ENCODE measurements at regions not wholly inside any gene's neighbourhood (a gene's known extent, or its start where the extent isn't known, plus 50 kb on each side); places are given as distances from the start of the nearest gene placed in this dataset.

DNA sequence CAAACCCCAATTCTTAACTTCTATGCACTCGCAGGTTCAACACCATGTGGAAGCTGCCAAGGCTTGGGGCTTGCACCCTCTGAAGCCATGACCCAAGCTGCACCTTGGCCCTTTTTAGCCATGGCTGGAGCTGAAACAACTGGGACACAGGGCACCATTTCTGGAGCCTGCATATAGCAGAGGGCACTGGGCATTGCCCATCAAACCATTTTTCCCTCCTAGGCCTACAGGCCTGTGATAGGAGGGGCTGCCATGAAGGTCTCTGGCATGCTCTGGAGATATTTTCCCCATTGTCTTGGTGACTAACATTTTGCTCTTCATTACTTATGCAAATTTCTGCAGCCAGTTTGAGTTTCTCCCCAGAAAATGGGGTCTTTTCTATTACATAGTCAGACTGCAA is 484.7 kb downstream of the EPHA7 start:
- TF ChIP-seq POLR2AphosphoS5 (IDR thresholded peaks at IDR 0.05; ENCODE audit: low read depth) (no peak), SPI1 (IDR thresholded peaks at IDR 0.05; ENCODE audit: borderline replicate concordance, low read depth) (no peak), GABPA (IDR thresholded peaks at IDR 0.05; ENCODE audit: low read depth) (no peak)
- TF ChIP-seq, protein P1, sequence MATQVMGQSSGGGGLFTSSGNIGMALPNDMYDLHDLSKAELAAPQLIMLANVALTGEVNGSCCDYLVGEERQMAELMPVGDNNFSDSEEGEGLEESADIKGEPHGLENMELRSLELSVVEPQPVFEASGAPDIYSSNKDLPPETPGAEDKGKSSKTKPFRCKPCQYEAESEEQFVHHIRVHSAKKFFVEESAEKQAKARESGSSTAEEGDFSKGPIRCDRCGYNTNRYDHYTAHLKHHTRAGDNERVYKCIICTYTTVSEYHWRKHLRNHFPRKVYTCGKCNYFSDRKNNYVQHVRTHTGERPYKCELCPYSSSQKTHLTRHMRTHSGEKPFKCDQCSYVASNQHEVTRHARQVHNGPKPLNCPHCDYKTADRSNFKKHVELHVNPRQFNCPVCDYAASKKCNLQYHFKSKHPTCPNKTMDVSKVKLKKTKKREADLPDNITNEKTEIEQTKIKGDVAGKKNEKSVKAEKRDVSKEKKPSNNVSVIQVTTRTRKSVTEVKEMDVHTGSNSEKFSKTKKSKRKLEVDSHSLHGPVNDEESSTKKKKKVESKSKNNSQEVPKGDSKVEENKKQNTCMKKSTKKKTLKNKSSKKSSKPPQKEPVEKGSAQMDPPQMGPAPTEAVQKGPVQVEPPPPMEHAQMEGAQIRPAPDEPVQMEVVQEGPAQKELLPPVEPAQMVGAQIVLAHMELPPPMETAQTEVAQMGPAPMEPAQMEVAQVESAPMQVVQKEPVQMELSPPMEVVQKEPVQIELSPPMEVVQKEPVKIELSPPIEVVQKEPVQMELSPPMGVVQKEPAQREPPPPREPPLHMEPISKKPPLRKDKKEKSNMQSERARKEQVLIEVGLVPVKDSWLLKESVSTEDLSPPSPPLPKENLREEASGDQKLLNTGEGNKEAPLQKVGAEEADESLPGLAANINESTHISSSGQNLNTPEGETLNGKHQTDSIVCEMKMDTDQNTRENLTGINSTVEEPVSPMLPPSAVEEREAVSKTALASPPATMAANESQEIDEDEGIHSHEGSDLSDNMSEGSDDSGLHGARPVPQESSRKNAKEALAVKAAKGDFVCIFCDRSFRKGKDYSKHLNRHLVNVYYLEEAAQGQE (IDR thresholded peaks at IDR 0.05; ENCODE audit: insufficient replicate concordance, low read depth): no peak
- TF ChIP-seq, protein P2, sequence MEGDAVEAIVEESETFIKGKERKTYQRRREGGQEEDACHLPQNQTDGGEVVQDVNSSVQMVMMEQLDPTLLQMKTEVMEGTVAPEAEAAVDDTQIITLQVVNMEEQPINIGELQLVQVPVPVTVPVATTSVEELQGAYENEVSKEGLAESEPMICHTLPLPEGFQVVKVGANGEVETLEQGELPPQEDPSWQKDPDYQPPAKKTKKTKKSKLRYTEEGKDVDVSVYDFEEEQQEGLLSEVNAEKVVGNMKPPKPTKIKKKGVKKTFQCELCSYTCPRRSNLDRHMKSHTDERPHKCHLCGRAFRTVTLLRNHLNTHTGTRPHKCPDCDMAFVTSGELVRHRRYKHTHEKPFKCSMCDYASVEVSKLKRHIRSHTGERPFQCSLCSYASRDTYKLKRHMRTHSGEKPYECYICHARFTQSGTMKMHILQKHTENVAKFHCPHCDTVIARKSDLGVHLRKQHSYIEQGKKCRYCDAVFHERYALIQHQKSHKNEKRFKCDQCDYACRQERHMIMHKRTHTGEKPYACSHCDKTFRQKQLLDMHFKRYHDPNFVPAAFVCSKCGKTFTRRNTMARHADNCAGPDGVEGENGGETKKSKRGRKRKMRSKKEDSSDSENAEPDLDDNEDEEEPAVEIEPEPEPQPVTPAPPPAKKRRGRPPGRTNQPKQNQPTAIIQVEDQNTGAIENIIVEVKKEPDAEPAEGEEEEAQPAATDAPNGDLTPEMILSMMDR (IDR thresholded peaks at IDR 0.05; ENCODE audit: insufficient read depth, low read length): no peak
- Histone ChIP-seq H3K27me3 (ENCODE audit: insufficient read depth, poor library complexity, severe bottlenecking) (no peaks in the 10 kb centered on the region), H3K27ac (replicated peaks) (no peak overlapping the region), H3K4me3 (replicated peaks; ENCODE audit: insufficient read depth, low read length) (no peak overlapping the region)
- no peak for DNase-seq (ENCODE audit: low read depth in 1 of 2, low spot score in 1 of 2)

DNA sequence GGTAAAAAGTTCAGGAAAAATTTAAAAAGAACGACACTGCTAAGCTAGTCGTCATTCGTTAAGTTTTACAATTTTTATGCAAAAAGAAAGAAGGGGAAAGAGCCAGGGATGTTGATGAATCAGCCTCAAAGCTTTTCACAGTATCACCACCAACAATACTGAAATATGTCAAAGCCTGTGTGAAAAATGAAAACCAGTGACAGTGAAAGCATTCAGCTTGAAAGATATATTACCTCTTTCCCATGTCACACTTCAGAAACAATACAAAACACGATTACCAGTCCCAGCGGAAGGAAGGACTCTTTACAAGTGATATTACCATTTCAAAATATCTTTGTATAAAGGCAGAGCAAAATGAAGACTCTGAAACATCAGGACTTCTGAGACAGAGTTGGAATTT is 489.2 kb downstream of the EPHA7 start:
- Histone ChIP-seq H3K27ac (replicated peaks) (no peak overlapping the region), H3K4me3 (replicated peaks; ENCODE audit: insufficient read depth, low read length) (no peak overlapping the region), H3K27me3 (ENCODE audit: insufficient read depth, poor library complexity, severe bottlenecking) (no peaks in the 10 kb centered on the region)
- TF ChIP-seq POLR2AphosphoS5 (IDR thresholded peaks at IDR 0.05; ENCODE audit: low read depth) (no peak), SPI1 (IDR thresholded peaks at IDR 0.05; ENCODE audit: borderline replicate concordance, low read depth) (no peak), GABPA (IDR thresholded peaks at IDR 0.05; ENCODE audit: low read depth) (no peak)
- TF ChIP-seq, protein P2 (IDR thresholded peaks at IDR 0.05; ENCODE audit: insufficient read depth, low read length): no peak
- TF ChIP-seq, protein P1 (IDR thresholded peaks at IDR 0.05; ENCODE audit: insufficient replicate concordance, low read depth): no peak
- DNase-seq (ENCODE audit: low read depth in 1 of 2, low spot score in 1 of 2): no peak

DNA sequence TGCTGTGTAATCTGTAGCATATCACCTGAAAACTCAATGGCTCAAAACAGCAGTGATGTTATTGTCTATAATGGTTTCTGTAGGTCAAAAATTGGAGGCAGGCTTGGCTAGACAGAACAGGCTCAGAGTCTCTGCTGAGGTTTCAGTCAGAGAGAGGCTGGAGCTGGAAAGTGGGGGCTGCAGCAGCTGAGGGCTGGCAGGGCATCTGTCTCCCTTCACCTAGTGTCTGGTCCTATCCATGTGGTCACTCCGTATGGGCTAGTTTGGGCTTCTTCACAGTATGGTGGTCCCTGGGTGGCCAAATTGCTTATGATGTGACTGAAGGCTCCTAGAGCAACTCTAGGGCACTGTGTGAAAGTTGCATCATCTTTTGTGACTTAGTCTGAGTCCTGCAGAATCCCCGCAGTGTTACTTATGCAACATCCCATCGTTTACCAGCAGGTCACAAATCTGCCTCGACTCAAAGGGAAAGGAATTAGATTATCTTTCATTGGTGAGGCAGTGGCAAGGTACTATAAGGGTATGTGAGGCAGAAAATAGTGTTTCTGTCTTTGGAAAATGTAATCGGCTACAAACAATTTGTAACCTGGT is 497.0 kb downstream of the EPHA7 start:
- Histone ChIP-seq H3K27me3 (ENCODE audit: insufficient read depth, poor library complexity, severe bottlenecking) (no peaks in the 10 kb centered on the region), H3K27ac (replicated peaks) (no peak overlapping the region), H3K4me3 (replicated peaks; ENCODE audit: insufficient read depth, low read length) (no peak overlapping the region)
- DNase-seq (ENCODE audit: low read depth in 1 of 2, low spot score in 1 of 2): no peak
- TF ChIP-seq, protein P2 (IDR thresholded peaks at IDR 0.05; ENCODE audit: insufficient read depth, low read length): no peak
- TF ChIP-seq, protein P1 (IDR thresholded peaks at IDR 0.05; ENCODE audit: insufficient replicate concordance, low read depth): no peak
- TF ChIP-seq POLR2AphosphoS5 (IDR thresholded peaks at IDR 0.05; ENCODE audit: low read depth) (no peak), GABPA (IDR thresholded peaks at IDR 0.05; ENCODE audit: low read depth) (no peak), SPI1 (IDR thresholded peaks at IDR 0.05; ENCODE audit: borderline replicate concordance, low read depth) (no peak)
